ENCODE measurements at regions not wholly inside any gene's neighbourhood (a gene's known extent, or its start where the extent isn't known, plus 50 kb on each side); places are given as distances from the start of the nearest gene placed in this dataset.

DNA sequence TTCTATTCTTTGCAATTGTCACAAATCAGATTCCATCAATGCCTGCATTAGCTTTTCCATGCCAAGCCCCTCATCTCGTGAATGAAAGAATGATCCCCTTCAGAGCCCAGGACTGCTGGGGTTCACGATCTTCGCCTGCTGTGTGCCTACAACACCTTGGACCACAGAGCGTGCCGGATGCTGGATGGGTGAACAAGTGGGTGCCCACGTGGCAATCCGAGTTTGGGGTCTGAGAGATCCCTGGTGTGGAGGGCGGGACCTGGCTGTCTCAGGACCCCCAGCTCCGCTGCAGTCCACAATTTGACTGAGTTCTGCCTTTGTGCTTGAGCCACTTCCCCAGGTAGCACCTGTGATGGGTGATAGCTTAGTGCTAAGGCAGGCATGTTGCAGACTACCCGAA lies 317.0 kb downstream of the GALR1 start:
- no peaks in the 10 kb centered on the region for H3K36me3 ChIP-seq (ENCODE audit: control insufficient read depth in 2 of 2, insufficient read depth in 2 of 2, low read length in 1 of 2)
- H3K4me1 ChIP-seq (ENCODE audit: control insufficient read depth in 2 of 2, insufficient read depth in 2 of 2, low read length in 2 of 2) = no peaks in the 10 kb centered on the region
- peaks cover 0 to 4% of the 10 kb centered on the region in 2 donors for H3K9me3 ChIP-seq (ENCODE audit: control insufficient read depth in 2 of 2, insufficient read depth in 1 of 2, low read length in 1 of 2)
- 93% methylated on average over 10 of the region's 10 CpGs for WGBS
- no peak overlapping the region for H3K4me3 ChIP-seq (ENCODE audit: low read length in 2 of 2)
- no peak overlapping the region for H3K27ac ChIP-seq (ENCODE audit: low read depth in 1 of 2, low read length in 1 of 2)
- no peak for DNase-seq (ENCODE audit: low read depth in 6 of 9, low spot score in 9 of 9)
- no peaks in the 10 kb centered on the region for H3K27me3 ChIP-seq (ENCODE audit: control insufficient read depth in 2 of 2, insufficient read depth in 1 of 2, low read length in 1 of 2)

GRCh38 chr18:77567205-77567604 lies 317.6 kb downstream of the GALR1 start:
- Histone ChIP-seq H3K4me3 (ENCODE audit: low read length in 2 of 2) (no peak overlapping the region), H3K27me3 (ENCODE audit: control insufficient read depth in 2 of 2, insufficient read depth in 1 of 2, low read length in 1 of 2) (no peaks in the 10 kb centered on the region), H3K36me3 (ENCODE audit: control insufficient read depth in 2 of 2, insufficient read depth in 2 of 2, low read length in 1 of 2) (no peaks in the 10 kb centered on the region), H3K27ac (ENCODE audit: low read depth in 1 of 2, low read length in 1 of 2) (no peak overlapping the region), H3K9me3 (ENCODE audit: control insufficient read depth in 2 of 2, insufficient read depth in 1 of 2, low read length in 1 of 2) (peaks cover 0 to 4% of the 10 kb centered on the region in 2 donors), H3K4me1 (ENCODE audit: control insufficient read depth in 2 of 2, insufficient read depth in 2 of 2, low read length in 2 of 2) (no peaks in the 10 kb centered on the region)
- DNase-seq (ENCODE audit: low read depth in 6 of 9, low spot score in 9 of 9) = no peak
- WGBS = 81% methylated on average over 8 of the region's 8 CpGs

GRCh38 chr18:77571743-77572142 lies 322.1 kb downstream of the GALR1 start:
- peaks cover 0 to 4% of the 10 kb centered on the region in 2 donors for H3K9me3 ChIP-seq (ENCODE audit: control insufficient read depth in 2 of 2, insufficient read depth in 1 of 2, low read length in 1 of 2)
- WGBS = 97% methylated on average over 8 of the region's 8 CpGs
- H3K27me3 ChIP-seq (ENCODE audit: control insufficient read depth in 2 of 2, insufficient read depth in 1 of 2, low read length in 1 of 2) = no peaks in the 10 kb centered on the region
- H3K36me3 ChIP-seq (ENCODE audit: control insufficient read depth in 2 of 2, insufficient read depth in 2 of 2, low read length in 1 of 2) = no peaks in the 10 kb centered on the region
- DNase-seq (ENCODE audit: low read depth in 6 of 9, low spot score in 9 of 9) = no peak
- no peaks in the 10 kb centered on the region for H3K4me1 ChIP-seq (ENCODE audit: control insufficient read depth in 2 of 2, insufficient read depth in 2 of 2, low read length in 2 of 2)
- no peak overlapping the region for H3K4me3 ChIP-seq (ENCODE audit: low read length in 2 of 2)
- no peak overlapping the region for H3K27ac ChIP-seq (ENCODE audit: low read depth in 1 of 2, low read length in 1 of 2)

DNA sequence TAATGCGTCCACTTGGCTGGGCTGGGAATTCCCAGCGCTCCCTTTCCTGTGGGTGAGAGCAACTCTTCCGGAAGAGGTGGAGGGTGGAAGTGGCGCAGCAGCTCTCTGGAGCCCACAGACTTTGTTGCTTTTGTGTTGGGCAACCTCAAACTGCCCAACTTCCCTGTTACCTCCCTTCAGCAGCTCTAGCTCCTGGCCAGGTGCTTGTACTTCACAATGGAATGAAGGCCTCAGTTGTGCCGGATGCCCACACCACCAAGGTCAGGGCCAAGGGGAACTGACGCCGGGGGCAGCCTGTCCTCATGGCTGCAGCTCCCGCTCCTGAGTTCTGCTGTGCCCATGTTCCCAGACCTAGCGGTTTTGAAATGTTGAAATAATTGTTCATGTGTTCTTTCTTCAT lies 322.9 kb downstream of the GALR1 start:
- Histone ChIP-seq H3K4me3 (ENCODE audit: low read length in 2 of 2) (no peak overlapping the region), H3K36me3 (ENCODE audit: control insufficient read depth in 2 of 2, insufficient read depth in 2 of 2, low read length in 1 of 2) (no peaks in the 10 kb centered on the region), H3K4me1 (ENCODE audit: control insufficient read depth in 2 of 2, insufficient read depth in 2 of 2, low read length in 2 of 2) (no peaks in the 10 kb centered on the region), H3K27me3 (ENCODE audit: control insufficient read depth in 2 of 2, insufficient read depth in 1 of 2, low read length in 1 of 2) (no peaks in the 10 kb centered on the region), H3K27ac (ENCODE audit: low read depth in 1 of 2, low read length in 1 of 2) (no peak overlapping the region), H3K9me3 (ENCODE audit: control insufficient read depth in 2 of 2, insufficient read depth in 1 of 2, low read length in 1 of 2) (peaks cover 0 to 4% of the 10 kb centered on the region in 2 donors)
- WGBS = 93% methylated on average over 9 of the region's 9 CpGs
- DNase-seq (ENCODE audit: low read depth in 6 of 9, low spot score in 9 of 9) = no peak

DNA sequence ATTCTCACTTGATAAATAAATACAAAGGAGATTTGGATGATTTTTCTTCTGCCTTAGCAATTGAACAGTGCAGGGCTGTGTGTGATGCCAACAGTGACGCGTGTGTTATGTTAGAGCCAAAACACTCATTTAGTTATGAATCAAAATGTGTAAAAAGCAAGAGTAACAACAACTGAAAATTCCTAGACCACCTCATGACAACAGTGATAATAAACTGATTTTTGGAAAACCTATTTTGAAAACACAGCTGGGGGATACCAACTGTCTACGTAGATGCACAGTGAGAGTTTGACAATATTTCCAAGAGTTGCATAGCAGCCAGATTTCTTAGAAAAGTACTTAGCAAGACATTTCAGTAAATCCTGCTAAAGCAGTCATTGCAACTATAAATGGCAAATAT lies 323.9 kb downstream of the GALR1 start:
- DNase-seq (ENCODE audit: low read depth in 6 of 9, low spot score in 9 of 9) = no peak
- Histone ChIP-seq H3K36me3 (ENCODE audit: control insufficient read depth in 2 of 2, insufficient read depth in 2 of 2, low read length in 1 of 2) (no peaks in the 10 kb centered on the region), H3K4me1 (ENCODE audit: control insufficient read depth in 2 of 2, insufficient read depth in 2 of 2, low read length in 2 of 2) (no peaks in the 10 kb centered on the region), H3K27me3 (ENCODE audit: control insufficient read depth in 2 of 2, insufficient read depth in 1 of 2, low read length in 1 of 2) (no peaks in the 10 kb centered on the region), H3K27ac (ENCODE audit: low read depth in 1 of 2, low read length in 1 of 2) (no peak overlapping the region), H3K4me3 (ENCODE audit: low read length in 2 of 2) (no peak overlapping the region), H3K9me3 (ENCODE audit: control insufficient read depth in 2 of 2, insufficient read depth in 1 of 2, low read length in 1 of 2) (peaks cover 0 to 3% of the 10 kb centered on the region in 2 donors)
- 93% methylated on average over 3 of the region's 3 CpGs for WGBS

DNA sequence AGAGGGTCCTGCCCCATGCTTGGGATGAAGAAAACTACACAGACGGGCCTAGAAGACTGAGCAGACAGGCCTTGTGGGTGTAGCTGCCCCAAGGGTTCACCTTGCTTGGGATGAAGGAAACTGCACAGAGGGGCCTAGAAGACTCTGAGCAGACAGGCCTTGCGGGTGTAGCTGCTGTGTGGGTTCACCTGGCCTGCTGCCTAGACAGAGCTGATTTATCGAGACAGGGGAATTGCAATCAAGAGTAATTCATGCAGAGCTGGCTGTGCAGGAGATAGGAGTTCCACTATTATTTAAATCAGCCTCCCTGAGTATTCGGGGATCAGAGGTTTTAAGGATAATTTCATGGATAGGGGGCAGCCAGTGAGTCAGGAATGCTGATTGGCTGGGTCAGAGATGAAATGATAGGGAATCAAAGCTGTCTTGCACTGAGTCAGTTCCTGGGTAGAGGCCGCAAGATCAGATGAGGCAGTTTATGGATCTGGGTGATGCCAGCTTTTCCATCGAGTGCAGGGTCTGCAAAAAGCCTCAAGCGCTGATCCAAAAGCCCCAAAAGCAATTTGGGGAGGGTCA lies 341.4 kb downstream of the GALR1 start:
- Histone ChIP-seq H3K4me1 (ENCODE audit: control insufficient read depth in 2 of 2, insufficient read depth in 2 of 2, low read length in 2 of 2) (no peaks in the 10 kb centered on the region), H3K9me3 (ENCODE audit: control insufficient read depth in 2 of 2, insufficient read depth in 1 of 2, low read length in 1 of 2) (no peaks in the 10 kb centered on the region), H3K4me3 (ENCODE audit: low read length in 2 of 2) (no peak overlapping the region), H3K36me3 (ENCODE audit: control insufficient read depth in 2 of 2, insufficient read depth in 2 of 2, low read length in 1 of 2) (no peaks in the 10 kb centered on the region), H3K27me3 (ENCODE audit: control insufficient read depth in 2 of 2, insufficient read depth in 1 of 2, low read length in 1 of 2) (no peaks in the 10 kb centered on the region), H3K27ac (ENCODE audit: low read depth in 1 of 2, low read length in 1 of 2) (no peak overlapping the region)
- no peak for DNase-seq (ENCODE audit: low read depth in 6 of 9, low spot score in 9 of 9)
- 88% methylated on average over 7 of the region's 7 CpGs for WGBS

DNA sequence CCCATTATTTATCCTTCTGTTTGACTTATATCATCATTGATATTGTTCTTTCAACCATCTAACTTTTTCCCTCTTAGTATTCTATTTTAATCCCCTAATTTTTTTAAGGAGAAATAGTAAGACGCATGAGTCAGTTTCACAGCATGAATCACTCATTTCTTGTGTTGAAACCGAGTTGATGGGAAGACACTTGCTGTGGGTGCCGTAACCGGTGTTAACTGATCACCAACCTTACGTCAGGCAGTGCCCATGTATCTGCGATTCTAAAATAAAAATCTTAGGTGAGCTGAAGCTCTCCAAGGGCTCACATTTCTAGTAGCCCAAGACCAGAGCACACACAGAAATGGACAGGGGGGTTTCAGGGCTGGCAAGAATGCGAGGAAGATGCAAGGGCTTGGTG lies 348.1 kb downstream of the GALR1 start:
- DNase-seq (ENCODE audit: low read depth in 6 of 9, low spot score in 9 of 9) = no peak
- no peak overlapping the region for H3K27ac ChIP-seq (ENCODE audit: low read depth in 1 of 2, low read length in 1 of 2)
- H3K9me3 ChIP-seq (ENCODE audit: control insufficient read depth in 2 of 2, insufficient read depth in 1 of 2, low read length in 1 of 2) = no peaks in the 10 kb centered on the region
- H3K27me3 ChIP-seq (ENCODE audit: control insufficient read depth in 2 of 2, insufficient read depth in 1 of 2, low read length in 1 of 2) = no peaks in the 10 kb centered on the region
- no peaks in the 10 kb centered on the region for H3K4me1 ChIP-seq (ENCODE audit: control insufficient read depth in 2 of 2, insufficient read depth in 2 of 2, low read length in 2 of 2)
- H3K36me3 ChIP-seq (ENCODE audit: control insufficient read depth in 2 of 2, insufficient read depth in 2 of 2, low read length in 1 of 2) = no peaks in the 10 kb centered on the region
- no peak overlapping the region for H3K4me3 ChIP-seq (ENCODE audit: low read length in 2 of 2)
- WGBS = 92% methylated on average over 7 of the region's 7 CpGs

DNA sequence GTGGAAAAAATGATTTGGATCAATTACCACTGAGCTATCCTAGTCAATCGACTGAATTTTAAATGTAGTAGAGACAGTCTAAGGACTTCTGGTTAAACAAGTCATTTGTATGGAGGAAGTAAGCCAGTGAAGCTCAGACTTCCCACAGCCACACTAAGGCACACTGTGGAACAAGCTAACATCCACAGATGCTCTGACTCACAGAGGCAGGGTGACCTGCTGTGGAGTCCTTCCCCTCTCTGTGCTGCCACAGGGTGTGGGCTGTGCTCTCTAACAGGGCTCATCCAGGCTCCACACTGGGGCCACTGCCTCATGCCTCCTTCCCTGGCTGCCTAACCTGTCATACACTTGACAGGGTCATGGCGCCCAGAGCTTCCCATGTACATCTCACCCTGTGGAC lies 351.0 kb downstream of the GALR1 start:
- Histone ChIP-seq H3K27me3 (ENCODE audit: control insufficient read depth in 2 of 2, insufficient read depth in 1 of 2, low read length in 1 of 2) (no peaks in the 10 kb centered on the region), H3K4me3 (ENCODE audit: low read length in 2 of 2) (no peak overlapping the region), H3K4me1 (ENCODE audit: control insufficient read depth in 2 of 2, insufficient read depth in 2 of 2, low read length in 2 of 2) (no peaks in the 10 kb centered on the region), H3K36me3 (ENCODE audit: control insufficient read depth in 2 of 2, insufficient read depth in 2 of 2, low read length in 1 of 2) (no peaks in the 10 kb centered on the region), H3K27ac (ENCODE audit: low read depth in 1 of 2, low read length in 1 of 2) (no peak overlapping the region), H3K9me3 (ENCODE audit: control insufficient read depth in 2 of 2, insufficient read depth in 1 of 2, low read length in 1 of 2) (no peaks in the 10 kb centered on the region)
- 92% methylated on average over 2 of the region's 2 CpGs for WGBS
- DNase-seq (ENCODE audit: low read depth in 6 of 9, low spot score in 9 of 9) = no peak

DNA sequence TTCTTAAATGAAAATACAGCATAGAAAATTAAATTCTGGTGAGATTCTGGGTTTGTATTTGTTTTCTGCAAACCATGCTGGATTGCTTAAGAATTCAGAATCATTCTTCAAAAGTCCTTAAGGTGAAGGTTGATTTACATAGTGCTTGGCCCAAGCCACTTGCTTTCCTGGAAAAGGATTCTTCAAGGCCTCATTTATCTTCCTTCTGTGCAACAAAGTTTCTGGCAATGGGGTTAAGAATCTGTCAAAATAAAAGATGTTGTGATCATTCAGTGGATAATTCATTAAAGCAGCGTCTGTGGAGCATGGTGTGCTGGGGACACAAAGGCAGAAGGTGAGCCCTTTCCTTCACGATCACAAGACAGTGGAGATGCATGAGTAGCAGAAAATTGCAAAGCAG lies 351.9 kb downstream of the GALR1 start:
- Histone ChIP-seq H3K27ac (ENCODE audit: low read depth in 1 of 2, low read length in 1 of 2) (no peak overlapping the region), H3K27me3 (ENCODE audit: control insufficient read depth in 2 of 2, insufficient read depth in 1 of 2, low read length in 1 of 2) (no peaks in the 10 kb centered on the region), H3K4me1 (ENCODE audit: control insufficient read depth in 2 of 2, insufficient read depth in 2 of 2, low read length in 2 of 2) (no peaks in the 10 kb centered on the region), H3K36me3 (ENCODE audit: control insufficient read depth in 2 of 2, insufficient read depth in 2 of 2, low read length in 1 of 2) (no peaks in the 10 kb centered on the region), H3K9me3 (ENCODE audit: control insufficient read depth in 2 of 2, insufficient read depth in 1 of 2, low read length in 1 of 2) (no peaks in the 10 kb centered on the region), H3K4me3 (ENCODE audit: low read length in 2 of 2) (no peak overlapping the region)
- WGBS = 86% methylated on average over 2 of the region's 2 CpGs
- no peak for DNase-seq (ENCODE audit: low read depth in 6 of 9, low spot score in 9 of 9)

DNA sequence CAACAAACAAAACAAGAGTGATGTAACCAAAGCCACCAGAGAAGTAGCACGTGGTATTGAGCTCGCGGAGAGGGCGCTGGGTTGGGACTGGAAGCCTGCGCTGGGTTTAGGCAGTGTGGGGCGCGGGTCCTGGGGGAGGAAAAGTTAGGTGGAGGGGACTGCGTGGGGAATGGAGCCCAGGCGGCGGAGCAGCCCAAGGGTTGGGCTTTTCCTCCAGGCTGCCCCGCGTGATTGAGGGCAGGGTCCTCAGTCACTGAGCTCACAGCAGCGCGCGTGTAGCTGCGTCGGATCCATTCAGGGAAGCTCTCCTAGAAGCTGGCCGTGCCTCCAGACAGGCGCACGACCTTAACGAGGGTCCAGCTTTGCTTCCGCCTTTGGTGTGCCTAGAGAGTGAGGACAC lies 357.4 kb downstream of the GALR1 start:
- Histone ChIP-seq H3K9me3 (ENCODE audit: control insufficient read depth in 2 of 2, insufficient read depth in 1 of 2, low read length in 1 of 2) (no peaks in the 10 kb centered on the region), H3K4me1 (ENCODE audit: control insufficient read depth in 2 of 2, insufficient read depth in 2 of 2, low read length in 2 of 2) (no peaks in the 10 kb centered on the region), H3K27me3 (ENCODE audit: control insufficient read depth in 2 of 2, insufficient read depth in 1 of 2, low read length in 1 of 2) (no peaks in the 10 kb centered on the region), H3K36me3 (ENCODE audit: control insufficient read depth in 2 of 2, insufficient read depth in 2 of 2, low read length in 1 of 2) (no peaks in the 10 kb centered on the region), H3K4me3 (ENCODE audit: low read length in 2 of 2) (no peak overlapping the region), H3K27ac (ENCODE audit: low read depth in 1 of 2, low read length in 1 of 2) (no peak overlapping the region)
- no peak for DNase-seq (ENCODE audit: low read depth in 6 of 9, low spot score in 9 of 9)
- 96% methylated on average over 22 of the region's 22 CpGs for WGBS

All from thymus (tissue), 11 donors.